ENCODE measurements at regions not wholly inside any gene's neighbourhood (a gene's known extent, or its start where the extent isn't known, plus 50 kb on each side); places are given as distances from the start of the nearest gene placed in this dataset.

- no peak for DNase-seq
- Histone ChIP-seq H3K9me3 (no peaks in the 10 kb centered on the region), H3K27me3 (no peaks in the 10 kb centered on the region), H3K36me3 (no peaks in the 10 kb centered on the region), H3K4me1 (no peaks in the 10 kb centered on the region), H3K4me3 (ENCODE audit: low read depth, low read length) (no peak overlapping the region)
- TF ChIP-seq CTCF (IDR thresholded peaks at IDR 0.05; ENCODE audit: low read depth, low read length): no peak
Observed at GRCh38 chr10:43707770-43708169, 59.1 kb upstream of the ZNF32 start.

GRCh38 chr10:43706166-43706565, 57.5 kb upstream of the ZNF32 start:
- H3K9me3 ChIP-seq: no peaks in the 10 kb centered on the region
- DNase-seq: no peak
- no peaks in the 10 kb centered on the region for H3K4me1 ChIP-seq
- H3K36me3 ChIP-seq: no peaks in the 10 kb centered on the region
- no peak for TF ChIP-seq CTCF (IDR thresholded peaks at IDR 0.05; ENCODE audit: low read depth, low read length)
- H3K4me3 ChIP-seq (ENCODE audit: low read depth, low read length): no peak overlapping the region
- H3K27me3 ChIP-seq: no peaks in the 10 kb centered on the region

- Histone ChIP-seq H3K4me1 (no peaks in the 10 kb centered on the region), H3K4me3 (ENCODE audit: low read depth, low read length) (no peak overlapping the region), H3K27me3 (no peaks in the 10 kb centered on the region), H3K36me3 (no peaks in the 10 kb centered on the region), H3K9me3 (no peaks in the 10 kb centered on the region)
- TF ChIP-seq CTCF (IDR thresholded peaks at IDR 0.05; ENCODE audit: low read depth, low read length): no peak
- no peak for DNase-seq
Observed at GRCh38 chr10:43703286-43703685, 54.6 kb upstream of the ZNF32 start.

- H3K27me3 ChIP-seq: no peaks in the 10 kb centered on the region
- H3K4me1 ChIP-seq: no peaks in the 10 kb centered on the region
- no peaks in the 10 kb centered on the region for H3K9me3 ChIP-seq
- H3K36me3 ChIP-seq: no peaks in the 10 kb centered on the region
- no peak for DNase-seq
- H3K4me3 ChIP-seq (ENCODE audit: low read depth, low read length): no peak overlapping the region
- TF ChIP-seq CTCF (IDR thresholded peaks at IDR 0.05; ENCODE audit: low read depth, low read length): no peak
Observed at GRCh38 chr10:43702936-43703281, 54.2 kb upstream of the ZNF32 start.

- Histone ChIP-seq H3K36me3 (no peaks in the 10 kb centered on the region), H3K4me1 (no peaks in the 10 kb centered on the region), H3K9me3 (no peaks in the 10 kb centered on the region), H3K4me3 (ENCODE audit: low read depth, low read length) (no peak overlapping the region), H3K27me3 (no peaks in the 10 kb centered on the region)
- no peak for DNase-seq
- no peak for TF ChIP-seq CTCF (IDR thresholded peaks at IDR 0.05; ENCODE audit: low read depth, low read length)
Observed at GRCh38 chr10:43702213-43702935, 53.7 kb upstream of the ZNF32 start.

- no peak for TF ChIP-seq CTCF (IDR thresholded peaks at IDR 0.05; ENCODE audit: low read depth, low read length)
- Histone ChIP-seq H3K9me3 (no peaks in the 10 kb centered on the region), H3K36me3 (no peaks in the 10 kb centered on the region), H3K4me1 (no peaks in the 10 kb centered on the region), H3K4me3 (ENCODE audit: low read depth, low read length) (no peak overlapping the region), H3K27me3 (no peaks in the 10 kb centered on the region)
- no peak for DNase-seq
Observed at GRCh38 chr10:43701295-43701694, 52.6 kb upstream of the ZNF32 start.
